ENCODE measurements at regions not wholly inside any gene's neighbourhood (a gene's known extent, or its start where the extent isn't known, plus 50 kb on each side); places are given as distances from the start of the nearest gene placed in this dataset.

- no peak for DNase-seq
These were observed 408.2 kb upstream of the CCDC196 start for GRCh38 chr14:66078006-66078405.

GRCh38 chr14:66081594-66082376 is 404.4 kb upstream of the CCDC196 start:
- no peak for DNase-seq

DNA sequence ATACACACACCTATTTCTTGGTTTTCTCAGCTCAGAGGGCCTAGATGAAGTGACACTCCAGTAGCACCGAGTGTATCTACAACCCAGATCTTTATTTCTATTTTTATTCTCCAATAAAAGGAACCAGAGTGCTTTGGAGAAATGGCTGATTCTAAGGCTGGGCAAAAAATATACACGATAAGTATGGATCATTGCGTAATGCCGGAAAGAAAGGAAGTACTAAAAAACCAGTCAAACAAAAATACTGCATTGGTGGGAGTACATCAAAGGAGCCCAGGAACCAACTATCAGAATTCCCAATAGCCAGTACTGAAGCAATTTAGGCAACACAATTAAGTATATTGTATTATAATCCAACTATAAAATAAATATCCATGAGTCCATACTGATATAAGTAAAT is 400.9 kb upstream of the CCDC196 start:
- DNase-seq, result no peak

GRCh38 chr14:66085665-66086064 is 400.5 kb upstream of the CCDC196 start:
- DNase-seq, result no peak

DNA sequence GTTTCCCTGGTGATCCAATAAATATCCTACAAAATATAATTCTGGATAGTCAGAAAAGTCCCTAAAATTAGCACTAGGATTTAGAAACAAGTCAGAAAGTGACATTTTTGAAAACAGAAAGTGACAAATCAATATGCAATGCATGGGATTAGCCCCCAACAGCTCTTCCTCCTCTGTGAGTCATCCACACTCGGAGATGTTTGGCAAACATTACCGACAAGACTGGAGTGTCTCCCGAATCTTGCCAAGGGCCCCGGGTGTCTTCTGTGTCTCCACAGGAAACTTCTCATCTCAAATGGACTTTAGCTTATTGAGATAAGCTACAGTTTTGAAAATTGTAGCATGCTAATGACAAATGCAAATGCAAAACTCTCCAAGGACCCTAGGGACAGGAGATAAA is 398.9 kb upstream of the CCDC196 start:
- DNase-seq, result no peak

DNA sequence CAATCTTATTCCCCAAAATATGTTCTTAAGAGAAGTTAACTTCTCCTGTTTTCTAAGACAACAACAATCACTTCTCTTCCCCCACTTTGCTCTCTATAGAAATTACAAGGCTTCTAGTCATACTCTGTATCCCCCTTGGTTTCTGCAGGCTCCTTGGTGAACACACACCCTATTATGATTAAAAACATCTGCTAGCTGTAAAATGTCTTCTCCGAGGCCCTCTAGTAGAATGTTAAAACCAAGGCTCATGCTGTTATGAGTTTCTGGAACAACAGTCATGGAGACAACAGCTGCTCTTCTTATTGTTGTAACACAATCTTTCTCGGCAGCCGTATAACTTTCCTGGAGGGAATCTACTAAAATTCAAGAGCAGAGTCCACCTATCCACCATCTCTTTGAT is 397.5 kb upstream of the CCDC196 start:
- DNase-seq, result no peak

DNA sequence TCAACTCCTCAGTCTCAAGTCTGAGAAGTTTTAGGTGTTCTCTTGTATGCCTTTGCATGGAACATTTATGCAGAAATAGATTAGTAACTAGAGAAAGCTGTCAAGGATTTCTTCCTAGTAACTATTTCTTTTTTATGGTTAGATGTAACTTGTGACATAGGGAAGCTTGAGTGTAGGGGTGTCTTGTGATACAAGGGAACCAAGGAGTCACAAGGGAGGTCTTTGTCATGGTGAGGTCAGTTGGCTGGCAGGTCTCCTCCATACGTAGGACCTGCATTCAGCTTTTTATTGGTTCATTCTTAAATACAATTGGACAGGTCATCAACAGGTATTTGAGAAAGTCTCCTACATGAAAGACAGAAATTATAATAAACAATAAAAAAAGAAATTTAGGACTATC is 394.0 kb upstream of the CCDC196 start:
- no peak for DNase-seq

DNA sequence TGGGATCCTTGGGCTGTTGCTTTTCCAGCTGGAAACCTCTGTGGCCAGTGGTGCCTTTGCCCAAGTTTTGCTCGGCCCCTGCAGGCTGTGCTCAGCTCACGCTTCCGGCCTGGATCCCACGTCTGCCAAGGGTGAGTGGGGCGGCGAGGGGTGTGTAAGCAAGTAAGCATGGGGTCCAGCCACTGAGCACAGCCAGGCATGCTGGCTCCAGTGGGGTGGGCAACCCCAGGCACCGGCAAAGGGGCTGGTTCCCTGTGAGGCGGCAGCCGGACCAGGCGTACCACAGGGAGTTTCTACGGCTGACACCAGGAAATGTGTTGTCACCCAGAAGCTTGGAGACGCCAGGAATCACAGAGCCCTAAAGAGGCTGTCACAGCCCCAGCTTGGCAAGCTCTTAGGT is 393.4 kb upstream of the CCDC196 start:
- DNase-seq, result no peak

GRCh38 chr14:66094001-66094727 is 392.0 kb upstream of the CCDC196 start:
- no peak for DNase-seq

- no peak for DNase-seq
These were observed 386.7 kb upstream of the CCDC196 start for GRCh38 chr14:66099451-66099850.

DNA sequence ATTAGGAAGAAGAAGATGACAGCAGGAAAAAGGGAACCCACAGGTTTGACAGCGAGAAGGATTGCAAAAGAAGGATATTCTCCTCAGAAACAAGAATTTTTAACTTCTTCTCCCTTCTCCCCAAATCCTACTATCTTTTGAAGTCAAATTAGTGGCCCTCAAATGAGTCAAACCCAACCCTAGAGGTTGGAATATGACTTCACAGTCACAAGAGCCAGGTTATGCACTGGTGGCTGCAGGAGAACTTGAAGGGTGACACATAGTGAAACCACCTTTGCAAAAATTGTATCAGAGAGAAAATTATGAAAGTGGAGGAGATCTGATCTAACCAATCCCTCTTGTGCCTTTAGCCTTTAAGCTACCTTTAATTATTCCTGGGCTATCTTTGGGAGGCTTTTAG is 386.2 kb upstream of the CCDC196 start:
- DNase-seq, result no peak

DNA sequence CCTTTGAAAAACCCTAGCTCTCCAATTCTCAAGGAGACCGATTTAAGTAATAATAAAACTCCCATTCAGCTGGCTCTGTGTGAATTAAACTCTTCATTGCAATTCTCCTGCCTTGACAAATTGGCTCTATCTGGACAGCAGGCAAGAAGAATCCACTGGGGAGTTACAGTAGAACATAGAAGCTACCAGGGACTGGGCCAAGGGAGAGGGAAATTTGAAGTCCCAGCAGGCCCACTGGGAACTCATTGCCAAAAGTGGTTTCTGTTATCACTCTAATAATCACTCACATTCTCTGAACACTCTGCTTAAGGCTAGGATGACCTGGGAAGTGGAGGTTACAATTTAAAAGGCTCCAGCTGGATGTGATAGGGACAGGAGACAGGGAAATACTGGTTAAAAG is 384.5 kb upstream of the CCDC196 start:
- DNase-seq, result no peak

DNA sequence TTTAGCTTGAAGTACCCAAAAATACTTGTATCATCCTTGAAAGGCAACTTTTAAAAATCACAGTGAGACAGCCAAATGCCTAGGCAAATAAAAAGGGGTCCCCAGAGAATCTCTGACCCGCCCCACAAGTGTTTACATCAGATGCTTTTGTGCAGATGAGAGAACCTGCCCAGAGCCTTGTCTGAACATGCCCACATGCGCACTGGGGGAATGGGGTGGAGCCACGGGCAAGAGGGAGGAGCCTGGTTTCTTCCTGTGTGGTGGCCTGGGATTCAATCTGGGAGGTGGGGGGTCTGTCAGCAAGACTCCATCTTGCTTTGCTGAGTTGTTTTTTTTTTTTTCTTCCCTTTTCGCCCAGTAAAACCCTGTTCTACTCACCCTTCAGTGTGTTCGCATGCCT is 381.7 kb upstream of the CCDC196 start:
- no peak for DNase-seq

DNA sequence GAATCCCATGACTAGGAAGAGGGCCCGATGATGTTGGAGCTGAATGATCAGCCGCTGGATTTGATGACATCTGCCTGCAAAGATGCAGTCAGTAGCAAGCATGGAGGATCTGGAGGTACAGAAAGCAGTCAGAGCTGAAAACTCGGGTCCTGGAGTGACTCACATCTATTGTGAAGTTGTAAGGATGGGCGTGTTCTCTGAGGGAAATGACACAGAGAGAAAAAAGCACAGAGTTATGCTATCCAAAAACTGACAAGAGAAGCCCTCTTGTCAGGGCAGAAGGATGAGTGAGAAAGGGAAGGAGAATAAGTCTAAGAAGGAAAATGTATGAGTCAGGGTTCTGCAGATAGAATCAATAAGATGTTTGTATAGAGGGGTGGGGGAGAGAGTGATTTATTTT is 380.4 kb upstream of the CCDC196 start:
- no peak for DNase-seq

GRCh38 chr14:66109426-66109825 is 376.7 kb upstream of the CCDC196 start:
- DNase-seq, result no peak

GRCh38 chr14:66111891-66112290 is 374.3 kb upstream of the CCDC196 start:
- no peak for DNase-seq

GRCh38 chr14:66114071-66114470 is 372.1 kb upstream of the CCDC196 start:
- DNase-seq, result no peak

DNA sequence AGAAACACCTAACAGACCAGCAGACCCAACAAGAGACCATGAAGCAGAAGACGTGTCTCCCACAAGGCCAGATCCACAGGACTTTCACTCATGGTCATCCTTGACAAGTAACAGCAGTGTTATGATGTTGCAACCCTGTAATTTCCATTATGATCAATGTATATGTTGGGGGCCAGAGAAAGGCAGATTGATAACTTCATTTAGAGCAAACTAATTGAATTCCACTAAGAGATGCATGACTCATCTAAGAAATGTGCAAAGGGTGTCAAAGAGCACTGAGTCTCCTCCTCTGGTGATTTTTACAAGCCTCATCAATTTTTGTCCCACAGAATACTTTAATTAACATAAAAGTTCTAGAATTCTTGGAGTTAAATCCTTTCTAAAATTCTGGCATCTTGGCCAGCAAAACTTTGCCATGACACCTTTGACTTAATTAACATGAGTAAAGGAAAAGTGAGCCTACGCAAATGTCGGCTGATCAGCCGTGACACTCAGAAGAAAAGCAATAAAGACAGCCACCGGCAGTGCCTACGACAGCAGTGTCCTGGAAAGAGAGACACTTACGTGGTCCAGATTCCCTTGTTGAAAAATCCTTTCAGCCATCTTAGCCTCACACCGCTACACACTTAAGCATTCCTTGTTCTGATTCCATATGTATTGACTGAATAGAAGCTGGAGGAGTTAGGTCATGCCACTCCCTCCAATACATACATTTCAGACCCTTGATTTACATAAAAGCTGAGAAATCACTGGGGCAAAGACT is 370.2 kb upstream of the CCDC196 start:
- no peak for DNase-seq

DNA sequence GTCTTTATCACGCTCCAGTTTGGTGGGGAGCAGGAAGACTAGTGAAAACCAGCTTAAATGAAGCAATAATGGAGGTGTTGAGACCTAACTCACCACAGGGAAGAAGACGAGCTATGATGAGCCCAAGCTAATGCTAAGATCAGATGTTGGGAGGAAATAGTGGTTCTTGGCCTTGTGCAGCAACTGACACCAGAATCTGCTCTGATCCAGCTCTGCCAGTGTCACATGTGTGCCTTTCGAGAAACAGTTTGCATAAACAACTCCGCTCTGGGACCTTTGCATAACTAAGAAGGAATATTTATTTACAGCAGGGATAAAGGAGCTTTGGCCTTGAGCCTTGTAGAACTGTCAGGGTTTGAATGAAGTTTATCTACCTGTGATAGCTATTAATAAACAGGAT is 369.4 kb upstream of the CCDC196 start:
- no peak for DNase-seq

GRCh38 chr14:66117600-66117999 is 368.6 kb upstream of the CCDC196 start:
- DNase-seq, result no peak

GRCh38 chr14:66119606-66120231 is 366.5 kb upstream of the CCDC196 start:
- DNase-seq, result no peak

DNA sequence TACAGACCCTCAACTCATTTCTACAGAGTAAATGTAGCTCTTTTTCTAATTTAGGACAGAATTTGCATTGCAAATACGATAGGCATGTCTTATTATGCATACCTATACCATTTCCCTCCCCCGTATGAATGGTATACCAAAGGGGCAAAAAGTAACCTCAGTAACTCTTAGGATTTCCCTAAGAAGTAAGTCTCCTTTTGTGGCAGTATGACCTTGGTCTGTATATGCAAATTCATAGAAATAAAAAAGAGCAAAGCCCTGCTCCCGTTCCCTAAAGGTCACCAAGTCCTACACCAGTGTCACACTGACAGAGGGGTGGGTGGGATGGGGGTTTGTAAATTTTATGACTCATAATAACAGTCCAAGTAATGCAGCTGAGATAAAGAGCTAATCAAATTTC is 365.8 kb upstream of the CCDC196 start:
- no peak for DNase-seq

DNA sequence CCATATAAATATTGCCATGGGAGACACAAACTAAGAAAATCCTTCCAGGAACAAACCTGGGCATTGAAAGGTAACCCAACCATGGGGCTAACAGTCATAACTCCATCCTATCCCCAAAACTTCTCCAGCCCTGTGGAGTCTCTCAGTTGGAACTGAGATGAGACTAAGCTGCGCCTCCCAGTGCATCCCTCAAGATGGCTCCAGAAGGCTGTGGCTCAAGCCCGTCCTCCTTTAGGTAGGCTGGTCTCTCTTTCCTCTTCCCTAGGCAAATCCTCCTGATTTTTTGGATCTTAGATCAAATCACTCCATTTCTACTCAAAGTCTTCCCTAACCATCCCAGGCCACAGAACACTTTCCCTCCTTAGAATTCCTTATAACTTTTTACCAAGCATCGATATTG is 364.3 kb upstream of the CCDC196 start:
- no peak for DNase-seq
